Activated CD8-positive, alpha-beta memory T cell treated with anti-CD3 and anti-CD28 coated beads, Interleukin-2, amount 50 U/mL, for 4 hours (primary cell): ENCODE measurements at regions not wholly inside any gene's neighbourhood (a gene's known extent, or its start where the extent isn't known, plus 50 kb on each side); places are given as distances from the start of the nearest gene placed in this dataset.

Experiments used
- DNase-seq: peaks from one replicate; pipeline ENCODE4 v3.0.0-alpha.2; 2020

DNA sequence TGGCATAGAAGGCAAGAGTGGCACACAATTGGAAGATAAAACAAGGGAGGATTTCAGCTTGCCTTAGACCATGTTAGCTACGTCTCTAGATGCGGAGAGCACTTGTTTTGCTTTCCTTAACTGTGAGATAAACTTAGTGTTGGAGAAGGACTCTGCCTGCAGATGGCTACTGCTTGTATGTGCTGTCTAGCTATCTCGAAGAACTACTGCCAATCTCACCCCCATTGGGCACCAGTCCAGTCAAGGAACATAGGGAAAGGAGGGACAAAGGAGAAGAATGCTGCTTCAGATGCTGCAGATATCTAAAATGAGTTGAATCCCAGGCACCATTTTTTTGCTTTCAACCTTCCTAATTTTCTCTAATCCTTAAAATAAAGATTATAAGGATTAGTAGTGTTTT lies 726.0 kb upstream of the ARGLU1 start:
- no peak for DNase-seq

- no peak for DNase-seq
Observed at GRCh38 chr13:107291875-107292274, 723.9 kb upstream of the ARGLU1 start.

DNA sequence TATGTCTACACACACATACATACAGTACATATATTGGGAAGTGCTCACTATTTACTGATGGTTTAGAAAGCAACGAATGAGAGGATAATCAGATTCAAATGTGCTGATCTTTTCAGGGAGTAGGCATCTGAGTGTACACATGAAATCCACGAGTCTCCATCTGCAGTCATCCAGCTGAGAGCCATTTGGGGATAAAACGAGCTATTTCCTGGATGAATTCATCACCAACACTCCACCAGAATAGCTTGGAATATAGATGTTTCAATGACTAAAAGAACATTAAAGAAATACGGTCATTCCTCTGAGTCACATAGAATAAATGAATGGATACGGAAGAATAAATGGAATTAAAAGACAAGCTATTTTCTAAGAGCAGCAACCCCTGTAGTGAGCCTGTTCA lies 721.6 kb upstream of the ARGLU1 start:
- no peak for DNase-seq

DNA sequence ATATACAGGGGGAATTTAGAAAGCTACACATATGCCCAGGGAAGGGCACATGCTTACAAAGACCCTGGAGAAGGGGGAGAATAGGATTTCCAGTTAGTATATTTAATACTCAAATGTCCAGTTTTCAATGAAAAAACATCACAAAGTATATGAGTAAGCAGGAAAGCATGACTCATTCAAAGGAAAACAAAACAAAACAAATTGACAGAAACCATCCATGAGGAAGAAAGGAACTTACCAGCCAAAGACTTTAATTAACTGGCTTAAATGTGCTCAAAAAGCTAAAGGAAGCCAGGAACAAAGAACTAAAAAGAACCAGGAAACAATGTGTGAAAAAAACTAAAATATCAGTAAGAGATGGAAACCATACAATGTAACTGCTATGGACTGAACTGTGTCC lies 716.2 kb upstream of the ARGLU1 start:
- no peak for DNase-seq

GRCh38 chr13:107277911-107278310 lies 710.0 kb upstream of the ARGLU1 start:
- no peak for DNase-seq

GRCh38 chr13:107276936-107277335 lies 709.0 kb upstream of the ARGLU1 start:
- no peak for DNase-seq

DNA sequence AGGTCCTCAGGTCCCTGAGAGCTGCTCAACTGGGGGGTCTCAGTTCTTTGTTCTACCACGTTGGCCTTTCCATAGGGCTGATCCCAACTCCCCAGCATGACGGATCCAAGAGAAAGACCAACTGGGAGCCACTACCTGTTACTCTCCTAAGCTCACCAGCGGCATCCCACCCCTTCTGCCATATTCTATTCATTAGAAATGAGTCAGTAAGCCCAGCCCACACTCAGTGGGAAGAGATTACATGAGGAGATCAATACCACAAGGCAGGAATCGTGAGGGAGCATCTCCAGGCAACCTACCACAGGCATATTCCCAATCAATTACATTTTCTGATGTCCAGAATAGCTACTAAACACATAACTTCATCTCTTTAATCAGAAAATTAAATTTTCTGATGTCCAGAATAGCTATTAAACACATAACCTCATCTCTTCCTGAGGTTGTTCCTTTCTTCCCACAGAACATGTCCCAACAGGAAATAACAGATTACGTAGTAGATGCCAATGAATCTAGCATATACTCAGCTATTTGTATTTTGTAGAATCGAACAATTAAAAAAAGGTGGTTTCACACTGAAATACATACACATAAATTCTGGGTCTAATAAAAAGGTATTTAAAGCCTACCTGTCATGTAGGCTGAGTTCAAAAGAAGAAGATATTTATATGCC lies 708.1 kb upstream of the ARGLU1 start:
- no peak for DNase-seq

GRCh38 chr13:107275312-107275711 lies 707.4 kb upstream of the ARGLU1 start:
- no peak for DNase-seq

DNA sequence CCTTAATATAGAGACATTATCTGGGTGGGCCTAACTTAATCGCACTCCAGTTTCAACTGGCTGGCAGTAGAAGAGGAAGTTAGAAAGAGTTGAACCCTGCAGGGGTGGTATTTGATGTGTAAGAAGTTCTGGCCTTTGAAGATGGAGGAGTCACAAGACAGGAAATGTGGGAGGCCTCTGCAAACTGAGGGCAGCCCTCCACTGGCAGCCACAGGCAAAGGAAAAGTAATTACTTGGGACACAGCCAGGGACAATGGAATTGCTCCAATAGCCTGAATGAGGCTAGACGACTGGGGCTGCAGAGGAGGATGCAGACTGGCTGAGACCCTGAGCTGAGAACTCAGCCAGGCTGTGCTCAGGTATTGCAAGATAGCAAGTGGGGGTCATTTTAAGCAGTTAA lies 703.3 kb upstream of the ARGLU1 start:
- DNase-seq: no peak

DNA sequence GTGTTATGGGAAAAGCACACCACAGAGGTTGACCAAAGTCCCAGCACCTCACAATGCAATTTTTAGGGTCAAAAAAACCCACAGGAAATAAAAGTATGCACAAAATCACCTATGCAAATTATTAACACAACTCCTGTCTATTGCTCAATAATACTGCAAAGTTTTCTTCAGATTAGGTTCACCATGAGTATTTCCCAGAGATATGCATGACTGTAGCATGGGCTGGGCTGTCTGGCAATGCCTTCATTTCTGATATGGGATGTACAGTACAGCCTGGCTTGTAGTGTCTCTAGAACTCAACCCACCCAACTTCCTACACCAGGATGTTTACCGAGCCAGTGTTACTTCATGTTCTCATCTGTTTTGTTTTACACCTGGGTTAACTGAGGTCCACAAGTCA lies 698.7 kb upstream of the ARGLU1 start:
- no peak for DNase-seq

GRCh38 chr13:107258599-107259187 lies 690.8 kb upstream of the ARGLU1 start:
- DNase-seq: no peak

GRCh38 chr13:107254392-107254791 lies 686.5 kb upstream of the ARGLU1 start:
- DNase-seq: no peak

DNA sequence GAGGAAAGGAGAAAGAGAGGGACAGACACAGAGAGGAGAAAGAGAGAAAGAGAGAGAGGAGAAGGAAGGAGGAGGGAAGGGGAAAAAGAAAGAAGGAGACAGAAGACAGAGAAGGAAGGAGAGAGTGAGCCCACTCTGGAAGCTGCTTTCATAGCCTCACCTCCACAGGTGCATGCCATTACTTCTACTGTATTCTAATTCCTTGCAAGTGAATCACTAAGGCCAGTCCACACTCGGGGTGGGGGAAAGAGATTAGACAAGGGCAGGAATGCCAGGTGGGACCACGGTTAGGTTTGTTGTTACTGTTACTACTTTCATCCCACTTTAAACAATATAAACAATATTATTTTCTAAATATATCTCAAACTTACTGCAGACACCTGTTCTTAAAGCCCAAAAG lies 684.5 kb upstream of the ARGLU1 start:
- DNase-seq: no peak

DNA sequence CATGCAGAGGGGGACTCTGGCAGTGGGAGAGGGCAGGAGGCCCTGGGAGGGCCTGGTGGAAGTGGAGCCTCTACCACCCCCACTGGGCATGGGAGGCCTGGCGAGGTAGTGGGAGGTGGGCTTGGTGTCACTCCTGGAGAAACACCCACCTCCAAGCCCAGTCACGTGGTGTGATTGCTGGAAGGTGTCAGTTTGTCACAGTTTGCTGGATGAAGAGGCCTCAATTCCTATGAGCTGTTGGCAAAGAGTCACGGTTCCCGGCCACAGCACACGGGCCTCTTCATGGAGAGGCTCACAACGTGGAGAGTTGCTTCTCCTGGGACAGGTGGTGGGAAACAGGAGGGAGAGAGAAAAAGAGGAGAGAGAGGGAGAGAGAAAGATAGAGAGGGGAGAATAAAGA lies 684.1 kb upstream of the ARGLU1 start:
- no peak for DNase-seq

DNA sequence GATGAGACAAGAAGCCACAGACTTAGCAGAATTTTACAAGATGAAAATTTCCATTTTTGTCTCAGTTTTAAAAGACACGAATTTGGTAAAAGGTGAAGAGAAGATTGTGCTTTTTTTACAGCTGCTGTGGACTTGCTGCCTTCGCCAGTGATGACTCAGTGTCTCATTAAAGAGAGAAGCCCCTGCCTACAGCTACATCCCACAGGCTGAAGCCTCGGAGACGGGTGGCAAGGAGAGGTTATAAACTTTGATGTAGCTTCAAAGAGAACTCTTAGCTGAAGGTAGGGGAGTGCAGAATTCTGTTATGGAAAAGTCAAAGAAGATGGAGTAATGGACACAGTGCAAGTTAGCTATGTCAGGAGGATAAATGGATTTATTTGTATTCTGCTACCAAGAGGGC lies 683.4 kb upstream of the ARGLU1 start:
- no peak for DNase-seq

DNA sequence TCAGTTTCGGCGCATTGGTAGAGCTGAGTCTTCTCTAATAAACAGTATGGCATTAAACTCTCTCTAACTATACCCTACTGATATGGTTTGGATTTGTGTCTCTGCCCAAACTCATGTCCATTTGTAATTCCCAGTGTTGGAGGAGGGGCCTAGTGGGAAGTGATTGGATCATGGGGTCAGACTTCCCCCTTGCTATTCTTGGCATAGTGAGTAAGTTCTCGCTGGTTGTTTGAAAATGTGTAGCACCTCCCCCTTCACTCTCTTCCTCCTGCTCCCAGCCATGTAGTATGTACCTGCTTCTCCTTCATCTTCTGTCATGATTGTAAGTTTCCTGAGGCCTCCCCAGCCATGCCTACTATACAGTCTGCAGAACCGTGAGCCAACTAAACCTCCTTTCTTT lies 682.7 kb upstream of the ARGLU1 start:
- no peak for DNase-seq

DNA sequence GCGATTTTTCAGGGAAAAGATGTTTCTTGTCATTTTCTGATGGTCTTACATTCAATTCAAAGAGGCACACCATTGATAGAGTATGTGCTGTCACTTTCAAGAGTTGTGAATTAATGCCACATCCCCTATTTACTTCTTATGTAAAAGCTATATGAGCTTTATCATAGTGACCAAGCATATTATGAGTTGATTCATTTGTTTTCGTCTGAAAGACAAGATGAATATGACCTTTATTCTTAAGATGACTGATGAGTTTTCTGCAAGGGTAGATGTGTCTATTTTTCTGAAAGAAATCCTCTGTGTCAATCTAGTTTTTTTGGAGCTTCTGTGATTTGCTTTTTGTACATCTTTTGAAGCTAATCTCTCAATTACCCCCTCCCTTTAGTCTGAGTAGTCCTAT lies 676.3 kb upstream of the ARGLU1 start:
- no peak for DNase-seq

DNA sequence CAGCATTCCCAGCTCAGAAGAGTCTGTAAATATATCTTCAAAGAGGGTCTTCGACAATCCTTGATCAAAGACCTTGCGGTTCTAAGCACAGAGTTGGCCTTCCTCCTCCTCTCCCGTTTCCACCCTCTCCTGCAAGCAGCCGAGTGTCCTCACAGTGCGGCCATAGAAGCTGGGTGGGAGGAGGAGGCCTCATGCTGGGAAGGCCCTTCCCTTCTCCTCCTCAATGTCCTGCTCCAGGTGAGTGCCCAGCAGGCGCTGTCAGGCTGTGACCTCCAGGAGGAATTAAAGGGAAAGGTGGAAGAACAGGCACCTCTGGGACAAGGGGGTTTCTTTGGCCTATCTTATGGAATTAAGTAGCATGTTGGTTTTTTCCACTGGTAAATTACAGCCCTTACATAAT lies 674.2 kb upstream of the ARGLU1 start:
- DNase-seq: no peak

DNA sequence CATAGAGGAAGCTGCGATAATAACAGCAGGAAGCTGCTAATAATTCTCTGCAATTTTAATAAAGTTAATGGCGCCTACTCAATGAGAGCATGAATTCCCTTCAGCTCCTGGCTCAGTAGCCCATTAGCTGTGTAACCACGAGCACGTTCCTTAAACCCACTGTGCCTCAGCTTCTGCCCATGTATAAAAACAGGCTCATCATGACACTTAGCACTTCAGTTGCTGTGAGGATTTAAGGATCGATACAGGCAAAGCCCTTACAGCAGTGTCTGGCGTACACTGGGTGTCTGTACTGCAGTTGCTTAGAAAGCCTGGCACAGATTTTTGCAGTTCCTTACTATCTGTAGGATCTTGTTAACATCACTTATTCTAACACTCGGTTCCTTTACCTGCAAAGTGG lies 673.4 kb upstream of the ARGLU1 start:
- no peak for DNase-seq

DNA sequence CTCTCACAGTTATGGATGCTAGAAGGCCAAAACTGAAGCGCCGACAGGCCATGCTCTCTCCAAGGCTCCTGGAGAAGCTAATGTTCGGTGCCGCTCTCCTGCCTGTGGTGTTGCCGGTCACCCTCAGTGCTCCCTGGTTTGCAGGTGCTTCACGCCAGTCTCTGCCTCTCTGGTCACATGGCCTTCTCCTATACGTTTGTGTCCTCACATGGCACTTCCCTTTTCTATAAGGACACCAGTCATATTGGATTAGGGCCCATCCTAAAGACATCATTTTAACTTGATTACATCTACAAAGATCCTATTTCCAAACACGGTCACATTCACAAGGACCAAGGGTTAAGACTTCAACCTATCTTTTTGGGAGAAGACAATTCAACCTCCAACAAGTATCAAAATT lies 671.3 kb upstream of the ARGLU1 start:
- DNase-seq: no peak

GRCh38 chr13:107238262-107238981 lies 670.5 kb upstream of the ARGLU1 start:
- DNase-seq: no peak

DNA sequence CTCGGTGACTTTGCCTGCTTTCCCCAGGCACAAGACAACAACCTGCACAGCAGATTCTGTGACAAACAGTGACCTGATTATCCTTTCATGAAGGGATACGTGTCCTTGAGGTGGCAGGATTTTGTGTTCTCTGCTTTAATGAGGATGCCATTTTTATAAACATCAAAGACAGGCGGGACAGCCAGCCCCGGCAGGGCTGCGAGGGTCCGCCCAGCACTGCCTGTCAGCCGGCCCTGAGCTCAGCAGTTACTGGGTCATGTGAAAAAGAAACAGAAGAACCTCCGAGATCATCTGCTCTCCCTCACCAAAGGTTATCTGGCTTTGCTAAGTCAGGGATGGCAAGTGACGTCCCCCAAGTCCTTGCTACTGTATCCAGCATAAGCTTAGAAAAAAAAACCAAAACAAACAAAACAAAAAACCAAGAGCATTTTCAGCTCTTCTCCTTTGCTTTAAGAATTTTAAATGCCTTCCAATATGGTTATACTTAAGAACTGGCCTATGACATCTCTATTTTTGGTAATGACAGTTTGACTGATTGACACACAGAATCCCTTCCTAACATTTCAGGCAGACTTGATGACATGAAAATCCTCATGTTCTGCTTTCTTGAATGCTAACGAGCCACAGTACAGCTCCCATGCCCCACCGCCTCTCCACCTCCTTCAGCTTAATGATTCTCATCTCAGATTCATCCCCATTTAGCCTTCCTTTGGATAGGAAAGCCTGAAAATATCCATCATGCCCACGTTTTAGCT lies 666.6 kb upstream of the ARGLU1 start:
- DNase-seq: no peak

- DNase-seq: no peak
Observed at GRCh38 chr13:107233541-107233940, 665.6 kb upstream of the ARGLU1 start.

DNA sequence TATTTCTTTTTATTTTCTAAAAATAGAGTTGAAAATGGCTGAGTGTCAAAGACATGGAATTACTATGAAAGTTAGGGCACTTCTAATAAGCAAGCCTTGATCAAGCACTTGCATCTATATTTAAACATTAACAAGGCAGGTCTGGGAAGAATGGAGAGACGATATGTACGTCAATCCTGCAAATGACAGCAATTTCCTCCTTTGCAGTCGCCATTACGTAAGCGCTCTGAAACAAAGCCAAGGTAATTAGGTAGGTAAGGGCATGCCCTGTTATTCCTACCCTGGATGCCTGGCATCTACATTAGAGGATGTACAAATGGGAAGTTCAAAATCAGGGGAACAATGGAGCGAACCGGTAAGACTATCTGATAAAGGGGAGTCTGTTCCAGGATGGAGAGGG lies 664.0 kb upstream of the ARGLU1 start:
- no peak for DNase-seq
